BE2C (cell line): ENCODE measurements at regions not wholly inside any gene's neighbourhood (a gene's known extent, or its start where the extent isn't known, plus 50 kb on each side); places are given as distances from the start of the nearest gene placed in this dataset.

Experiments
- DNase-seq: peaks from one replicate; pipeline ENCODE4 v3.0.0-alpha.2; 2020
- H3K27me3 ChIP-seq: fragments of 250-450 bp; sonication (Bioruptor Pico); 2 replicates; pipeline ENCODE4 v1.5.1; 2020; ENCODE audit warnings: mild to moderate bottlenecking
- H3K36me3 ChIP-seq: fragments of 250-450 bp; sonication (Bioruptor Pico); 2 replicates; pipeline ENCODE4 v1.5.1; 2020; ENCODE audit warnings: mild to moderate bottlenecking
- H3K4me1 ChIP-seq: fragments of 250-450 bp; sonication (Bioruptor Pico); 2 replicates; pipeline ENCODE4 v1.5.1; 2020
- H3K4me3 ChIP-seq: 2 replicates; pipeline ENCODE4 v1.5.1; 2011; ENCODE audit warnings: low read depth, low read length
- H3K9me3 ChIP-seq: fragments of 250-450 bp; sonication (Bioruptor Pico); 2 replicates; pipeline ENCODE4 v1.5.1; 2020
- TF ChIP-seq, protein P1 (sequence below): IDR thresholded peaks from 2 replicates; pipeline ENCODE4 v1.5.1; 2012; ENCODE audit warnings: mild to moderate bottlenecking, low read depth, low read length

DNA sequence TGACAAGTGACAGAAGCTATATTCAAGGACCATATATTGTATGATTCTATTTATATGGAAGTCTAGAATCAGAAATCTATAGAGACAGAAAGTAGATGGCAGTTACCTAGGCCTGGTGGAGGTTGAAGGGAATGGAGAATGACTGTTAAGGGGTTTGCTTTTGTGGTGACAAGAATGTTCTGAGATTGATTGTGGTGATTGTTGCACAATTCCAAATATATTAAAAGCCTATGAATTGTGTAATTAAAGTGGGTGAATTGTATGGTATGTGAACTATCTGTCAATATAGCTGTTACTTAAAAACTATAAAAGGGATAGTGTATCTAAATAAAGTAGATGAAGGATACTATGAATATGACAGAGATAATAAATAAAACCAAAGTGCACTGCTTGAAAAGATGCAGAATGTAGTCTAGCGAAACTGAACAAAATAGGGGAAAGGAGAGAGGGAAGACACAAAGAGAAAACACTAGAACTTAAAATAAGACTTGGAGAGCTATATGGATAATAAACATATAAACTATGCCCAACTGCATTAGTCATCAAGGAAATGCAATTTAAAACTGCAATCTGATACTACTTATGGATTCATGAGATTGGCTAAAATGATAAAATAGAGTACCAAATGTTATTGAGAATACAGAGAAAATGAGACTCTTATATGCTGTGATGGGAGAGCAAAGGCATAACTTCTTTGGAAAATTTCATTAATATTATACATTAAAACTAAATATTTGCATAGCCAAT, 82.1 kb upstream of the BANK1 start:
- H3K36me3 ChIP-seq, result no peaks in the 10 kb centered on the region
- no peak overlapping the region for H3K4me3 ChIP-seq
- TF ChIP-seq, protein P1, sequence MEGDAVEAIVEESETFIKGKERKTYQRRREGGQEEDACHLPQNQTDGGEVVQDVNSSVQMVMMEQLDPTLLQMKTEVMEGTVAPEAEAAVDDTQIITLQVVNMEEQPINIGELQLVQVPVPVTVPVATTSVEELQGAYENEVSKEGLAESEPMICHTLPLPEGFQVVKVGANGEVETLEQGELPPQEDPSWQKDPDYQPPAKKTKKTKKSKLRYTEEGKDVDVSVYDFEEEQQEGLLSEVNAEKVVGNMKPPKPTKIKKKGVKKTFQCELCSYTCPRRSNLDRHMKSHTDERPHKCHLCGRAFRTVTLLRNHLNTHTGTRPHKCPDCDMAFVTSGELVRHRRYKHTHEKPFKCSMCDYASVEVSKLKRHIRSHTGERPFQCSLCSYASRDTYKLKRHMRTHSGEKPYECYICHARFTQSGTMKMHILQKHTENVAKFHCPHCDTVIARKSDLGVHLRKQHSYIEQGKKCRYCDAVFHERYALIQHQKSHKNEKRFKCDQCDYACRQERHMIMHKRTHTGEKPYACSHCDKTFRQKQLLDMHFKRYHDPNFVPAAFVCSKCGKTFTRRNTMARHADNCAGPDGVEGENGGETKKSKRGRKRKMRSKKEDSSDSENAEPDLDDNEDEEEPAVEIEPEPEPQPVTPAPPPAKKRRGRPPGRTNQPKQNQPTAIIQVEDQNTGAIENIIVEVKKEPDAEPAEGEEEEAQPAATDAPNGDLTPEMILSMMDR, result no peak
- no peaks in the 10 kb centered on the region for H3K27me3 ChIP-seq
- DNase-seq, result no peak
- no peaks in the 10 kb centered on the region for H3K9me3 ChIP-seq
- H3K4me1 ChIP-seq, result peaks cover 12% of the 10 kb centered on the region

DNA sequence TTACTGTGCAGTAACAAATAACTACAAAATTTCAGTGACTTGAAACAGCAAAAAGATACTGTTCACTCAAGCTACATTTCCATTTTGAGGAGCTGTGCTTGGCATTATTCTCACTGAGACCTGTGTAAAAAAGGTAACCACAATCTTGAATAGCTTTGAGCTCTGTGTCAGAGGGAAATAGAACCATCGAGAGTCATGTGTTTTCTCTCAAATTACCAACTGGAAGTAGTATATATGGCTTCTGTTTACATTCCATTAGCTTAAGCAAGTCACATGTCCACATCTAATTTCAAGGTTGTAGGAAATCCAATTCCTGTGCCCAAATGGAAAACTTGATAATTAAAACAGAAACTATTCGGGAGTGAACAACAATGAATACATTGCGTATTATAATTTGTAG, 82.9 kb upstream of the BANK1 start:
- TF ChIP-seq, protein P1, result no peak
- H3K4me1 ChIP-seq, result peaks cover 12% of the 10 kb centered on the region

GRCh38 chr4:101706535-101707057, 83.9 kb upstream of the BANK1 start:
- DNase-seq, result no peak
- H3K4me1 ChIP-seq, result peaks cover 7% of the 10 kb centered on the region
- no peak overlapping the region for H3K4me3 ChIP-seq
- H3K36me3 ChIP-seq, result no peaks in the 10 kb centered on the region
- TF ChIP-seq, protein P1, result no peak
- H3K27me3 ChIP-seq, result no peaks in the 10 kb centered on the region
- H3K9me3 ChIP-seq, result no peaks in the 10 kb centered on the region

More for the DNA sequence above, 82.9 kb upstream of the BANK1 start:
- Histone ChIP-seq H3K27me3 (no peaks in the 10 kb centered on the region), H3K36me3 (no peaks in the 10 kb centered on the region), H3K9me3 (no peaks in the 10 kb centered on the region), H3K4me3 (no peak overlapping the region)
- no peak for DNase-seq

DNA sequence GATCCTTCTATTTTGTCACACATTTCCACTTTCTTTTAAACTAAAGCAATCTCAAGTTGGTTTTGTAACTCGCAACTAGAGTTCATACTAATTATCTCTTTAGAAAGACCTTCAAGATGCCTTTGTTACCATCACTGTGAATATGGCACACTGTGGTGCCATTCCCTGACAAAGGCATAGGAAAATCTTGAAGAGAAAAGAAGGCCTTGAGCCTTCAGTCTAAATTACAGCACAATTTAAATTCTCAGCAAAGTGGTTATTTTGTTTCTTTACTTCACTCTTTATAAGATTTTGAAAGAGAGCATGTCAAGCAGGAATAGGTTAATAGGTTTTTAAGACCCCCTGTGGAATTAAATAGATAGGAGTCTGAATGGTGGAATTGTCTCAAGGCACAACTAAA, 89.0 kb upstream of the BANK1 start:
- H3K4me3 ChIP-seq, result no peak overlapping the region
- H3K9me3 ChIP-seq, result no peaks in the 10 kb centered on the region
- no peaks in the 10 kb centered on the region for H3K4me1 ChIP-seq
- no peaks in the 10 kb centered on the region for H3K36me3 ChIP-seq
- DNase-seq, result no peak
- H3K27me3 ChIP-seq, result no peaks in the 10 kb centered on the region
- TF ChIP-seq, protein P1, result no peak

- TF ChIP-seq, protein P1, result no peak
- Histone ChIP-seq H3K27me3 (no peaks in the 10 kb centered on the region), H3K36me3 (no peaks in the 10 kb centered on the region), H3K4me1 (no peaks in the 10 kb centered on the region), H3K4me3 (no peak overlapping the region), H3K9me3 (no peaks in the 10 kb centered on the region)
- no peak for DNase-seq
Observed at GRCh38 chr4:101699441-101700124, 90.9 kb upstream of the BANK1 start.

GRCh38 chr4:101697266-101697665, 93.3 kb upstream of the BANK1 start:
- no peaks in the 10 kb centered on the region for H3K36me3 ChIP-seq
- no peaks in the 10 kb centered on the region for H3K27me3 ChIP-seq
- TF ChIP-seq, protein P1, result no peak
- DNase-seq, result no peak
- H3K9me3 ChIP-seq, result no peaks in the 10 kb centered on the region
- H3K4me3 ChIP-seq, result no peak overlapping the region
- H3K4me1 ChIP-seq, result peaks cover 2% of the 10 kb centered on the region; the same call in 1 of the 2 replicates
